ENCODE measurements at regions not wholly inside any gene's neighbourhood (a gene's known extent, or its start where the extent isn't known, plus 50 kb on each side); places are given as distances from the start of the nearest gene placed in this dataset.

GRCh38 chr6:130742131-130742681 lies 85.0 kb upstream of the SMLR1 start:
- TF ChIP-seq, protein P1, sequence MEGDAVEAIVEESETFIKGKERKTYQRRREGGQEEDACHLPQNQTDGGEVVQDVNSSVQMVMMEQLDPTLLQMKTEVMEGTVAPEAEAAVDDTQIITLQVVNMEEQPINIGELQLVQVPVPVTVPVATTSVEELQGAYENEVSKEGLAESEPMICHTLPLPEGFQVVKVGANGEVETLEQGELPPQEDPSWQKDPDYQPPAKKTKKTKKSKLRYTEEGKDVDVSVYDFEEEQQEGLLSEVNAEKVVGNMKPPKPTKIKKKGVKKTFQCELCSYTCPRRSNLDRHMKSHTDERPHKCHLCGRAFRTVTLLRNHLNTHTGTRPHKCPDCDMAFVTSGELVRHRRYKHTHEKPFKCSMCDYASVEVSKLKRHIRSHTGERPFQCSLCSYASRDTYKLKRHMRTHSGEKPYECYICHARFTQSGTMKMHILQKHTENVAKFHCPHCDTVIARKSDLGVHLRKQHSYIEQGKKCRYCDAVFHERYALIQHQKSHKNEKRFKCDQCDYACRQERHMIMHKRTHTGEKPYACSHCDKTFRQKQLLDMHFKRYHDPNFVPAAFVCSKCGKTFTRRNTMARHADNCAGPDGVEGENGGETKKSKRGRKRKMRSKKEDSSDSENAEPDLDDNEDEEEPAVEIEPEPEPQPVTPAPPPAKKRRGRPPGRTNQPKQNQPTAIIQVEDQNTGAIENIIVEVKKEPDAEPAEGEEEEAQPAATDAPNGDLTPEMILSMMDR (IDR thresholded peaks at IDR 0.05; ENCODE audit: low read depth, low read length): no peak
- no peak for TF ChIP-seq EZH2phosphoT487 (IDR thresholded peaks at IDR 0.05; ENCODE audit: low read depth)

All from OCI-LY3 (cell line).